Caco-2 (cell line): ENCODE measurements at regions not wholly inside any gene's neighbourhood (a gene's known extent, or its start where the extent isn't known, plus 50 kb on each side); places are given as distances from the start of the nearest gene placed in this dataset.
A peak's percentile ranks its signal among the peaks of the same experiment; 100 is the strongest.
"Not testable (repeated sequence)": the region's sequence is repeated elsewhere in the genome, so short reads cannot be mapped to it uniquely, and the experiment has no call there.

Experiments used
- BruUV-seq: library from RNA; stranded (reverse); fragments of 400-500 nt; replicated peaks from 2 replicates; lab custom pipeline; 2021; lab: Mats Ljungman, UMichigan
- CTCF ChIA-PET: fragments of 300-600 bp; sonication (Branson Sonifier 250); formaldehyde crosslinking; loops from one replicate; lab custom pipeline; 2022; ENCODE audit warnings: antibody characterized with exemption; lab: Charles Lee
- POLR2A ChIA-PET: fragments of 300-600 bp; sonication (Branson Sonifier 250); formaldehyde crosslinking; loops from one replicate; lab custom pipeline; 2022; ENCODE audit warnings: antibody characterized with exemption; lab: Charles Lee
- DNase-seq, 2 experiments: peaks; one replicate each; pipeline versions ENCODE4 v3.0.0 to v3.0.0-alpha.2; 2020 to 2022
- H3K27me3 ChIP-seq: replicated peaks from 2 replicates; pipeline ENCODE4 v1.6.0; 2011; ENCODE audit warnings: low read length; ENCODE audit not compliant: control insufficient read depth, insufficient read depth
- H3K36me3 ChIP-seq: 2 replicates; pipeline ENCODE4 v1.5.1; 2011; ENCODE audit warnings: low read length; ENCODE audit not compliant: control insufficient read depth, insufficient read depth
- H3K4me1 ChIP-seq: fragments of 250-450 bp; sonication (Bioruptor Pico); 2 replicates; pipeline ENCODE4 v1.5.1; 2020; ENCODE audit warnings: mild to moderate bottlenecking
- H3K4me3 ChIP-seq: 2 replicates; pipeline ENCODE4 v1.5.1; 2011; ENCODE audit warnings: low read depth, mild to moderate bottlenecking, control low read depth, low read length
- H3K9me3 ChIP-seq: fragments of 250-450 bp; sonication (Bioruptor Pico); 2 replicates; pipeline ENCODE4 v1.5.1; 2020; ENCODE audit warnings: mild to moderate bottlenecking, moderate library complexity
- H3K27ac Mint-ChIP-seq: one replicate; pipeline ENCODE4 v1.8.0; 2022; ENCODE audit warnings: mixed read lengths; ENCODE audit not compliant: unreplicated experiment
- H3K27me3 Mint-ChIP-seq: one replicate; pipeline ENCODE4 v1.8.0; 2022; ENCODE audit warnings: mixed read lengths; ENCODE audit not compliant: insufficient read depth, unreplicated experiment
- H3K36me3 Mint-ChIP-seq: one replicate; pipeline ENCODE4 v1.8.0; 2022; ENCODE audit warnings: mild to moderate bottlenecking, mixed read lengths; ENCODE audit not compliant: insufficient read depth, unreplicated experiment
- H3K4me1 Mint-ChIP-seq: one replicate; pipeline ENCODE4 v1.8.0; 2022; ENCODE audit warnings: low read depth, mixed read lengths; ENCODE audit not compliant: unreplicated experiment
- H3K4me3 Mint-ChIP-seq: one replicate; pipeline ENCODE4 v1.8.0; 2022; ENCODE audit warnings: mild to moderate bottlenecking, moderate library complexity, mixed read lengths; ENCODE audit not compliant: unreplicated experiment
- H3K9me3 Mint-ChIP-seq: one replicate; pipeline ENCODE4 v1.8.0; 2022; ENCODE audit warnings: mixed read lengths; ENCODE audit not compliant: unreplicated experiment
- intact Hi-C: fragments of 100-400 bp; cut with micrococcal nuclease; formaldehyde crosslinking; loops from one replicate; pipeline ENCODE4 v1.10.0; 2022; ENCODE audit not compliant: unreplicated experiment
- TF ChIP-seq, protein P1 (sequence below), 2 experiments: fragments of 200-600 bp in 1 of 2; IDR thresholded peaks; 1 replicate in 1 of 2; 2 replicates in 1 of 2; pipeline versions ENCODE4 v1.5.1 to v1.8.0; 2011 to 2022; ENCODE audit warnings: antibody characterized with exemption in 1 of 2, control low read depth in 1 of 2, inconsistent platforms in 1 of 2, low read depth in 1 of 2, low read length in 1 of 2, mild to moderate bottlenecking in 1 of 2, moderate library complexity in 1 of 2; ENCODE audit not compliant: insufficient read depth in 1 of 2, severe bottlenecking in 1 of 2, unreplicated experiment in 1 of 2

DNA sequence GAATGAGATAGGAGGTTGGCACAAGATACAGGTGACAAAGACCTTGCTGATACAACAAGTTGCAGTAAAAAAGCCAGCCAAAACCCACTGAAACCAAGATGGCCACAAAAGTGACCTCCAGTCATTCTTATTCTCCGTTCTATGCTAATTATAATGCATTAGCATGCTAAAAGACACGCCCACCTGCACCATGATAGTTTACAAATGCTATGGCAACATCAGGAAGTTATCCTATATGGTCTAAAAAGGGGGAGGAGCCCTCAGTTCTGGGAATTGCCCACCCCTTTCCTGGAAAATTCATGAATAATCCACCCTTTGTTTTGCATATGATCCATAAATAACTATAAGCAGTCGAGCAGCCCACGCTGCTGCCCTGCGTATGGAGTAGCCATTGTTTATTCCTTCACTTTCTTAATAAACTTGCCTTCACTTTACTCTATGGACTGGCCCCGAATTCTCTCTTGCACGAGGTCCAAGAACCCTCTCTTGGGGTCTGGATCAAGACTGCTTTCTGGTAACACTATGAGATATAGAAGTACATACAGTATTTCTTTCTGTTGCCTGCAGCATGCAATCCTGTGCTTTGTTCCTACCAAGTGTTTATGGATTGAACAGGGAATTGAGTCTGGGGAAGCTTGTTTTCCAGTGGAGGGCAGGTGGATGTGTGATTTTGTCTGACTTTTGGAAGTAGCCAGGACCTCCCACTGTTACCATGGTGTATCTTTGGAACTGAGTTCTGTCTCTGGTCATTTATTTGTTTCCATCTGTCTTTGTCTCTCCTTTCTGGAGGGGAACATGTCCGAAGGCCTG, 72.0 kb upstream of the TGM3 start:
- Histone ChIP-seq H3K4me3 (no peak overlapping the region), H3K9me3 (peaks cover 8% of the 10 kb centered on the region; the same call in 1 of the 2 replicates), H3K36me3 (no peaks in the 10 kb centered on the region), H3K4me1 (peaks cover 15% of the 10 kb centered on the region), H3K27me3 (no peaks in the 10 kb centered on the region)
- no peak overlapping the region for H3K4me3 Mint-ChIP-seq
- DNase-seq = no peak
- CTCF ChIA-PET = no interaction called here
- H3K36me3 Mint-ChIP-seq = no peaks in the 10 kb centered on the region
- H3K27ac Mint-ChIP-seq = no peak overlapping the region
- BruUV-seq = no TSS peak
- TF ChIP-seq, protein P1, sequence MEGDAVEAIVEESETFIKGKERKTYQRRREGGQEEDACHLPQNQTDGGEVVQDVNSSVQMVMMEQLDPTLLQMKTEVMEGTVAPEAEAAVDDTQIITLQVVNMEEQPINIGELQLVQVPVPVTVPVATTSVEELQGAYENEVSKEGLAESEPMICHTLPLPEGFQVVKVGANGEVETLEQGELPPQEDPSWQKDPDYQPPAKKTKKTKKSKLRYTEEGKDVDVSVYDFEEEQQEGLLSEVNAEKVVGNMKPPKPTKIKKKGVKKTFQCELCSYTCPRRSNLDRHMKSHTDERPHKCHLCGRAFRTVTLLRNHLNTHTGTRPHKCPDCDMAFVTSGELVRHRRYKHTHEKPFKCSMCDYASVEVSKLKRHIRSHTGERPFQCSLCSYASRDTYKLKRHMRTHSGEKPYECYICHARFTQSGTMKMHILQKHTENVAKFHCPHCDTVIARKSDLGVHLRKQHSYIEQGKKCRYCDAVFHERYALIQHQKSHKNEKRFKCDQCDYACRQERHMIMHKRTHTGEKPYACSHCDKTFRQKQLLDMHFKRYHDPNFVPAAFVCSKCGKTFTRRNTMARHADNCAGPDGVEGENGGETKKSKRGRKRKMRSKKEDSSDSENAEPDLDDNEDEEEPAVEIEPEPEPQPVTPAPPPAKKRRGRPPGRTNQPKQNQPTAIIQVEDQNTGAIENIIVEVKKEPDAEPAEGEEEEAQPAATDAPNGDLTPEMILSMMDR (IDR thresholded peaks at IDR 0.05; ENCODE audit: insufficient read depth in 1 of 2, low read depth in 1 of 2, low read length in 1 of 2, severe bottlenecking in 1 of 2, unreplicated experiment in 1 of 2) = no peak
- POLR2A ChIA-PET = no interaction called here
- peaks cover 3% of the 10 kb centered on the region for H3K27me3 Mint-ChIP-seq
- peaks cover 7% of the 10 kb centered on the region for H3K4me1 Mint-ChIP-seq
- peaks cover 15% of the 10 kb centered on the region for H3K9me3 Mint-ChIP-seq
- intact Hi-C loops = no loop called here

DNA sequence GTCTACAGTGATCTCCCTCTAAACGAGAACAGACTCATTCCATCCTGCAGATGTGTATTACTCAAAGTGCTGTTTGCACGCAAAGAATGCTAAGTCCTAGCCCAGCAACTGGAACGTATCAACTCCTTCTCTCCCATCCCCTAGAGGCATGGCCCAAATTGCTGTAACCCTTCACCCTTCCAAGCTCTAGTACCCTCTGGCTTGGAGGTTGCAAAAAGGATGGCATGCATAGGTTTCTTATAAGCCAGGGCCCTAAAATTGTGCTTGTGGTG, 71.5 kb upstream of the TGM3 start:
- Mint-ChIP-seq H3K9me3 (peaks cover 9% of the 10 kb centered on the region), H3K36me3 (no peaks in the 10 kb centered on the region), H3K27me3 (no peaks in the 10 kb centered on the region), H3K27ac (no peak overlapping the region), H3K4me3 (no peak overlapping the region), H3K4me1 (peaks cover 12% of the 10 kb centered on the region)
- no peak for DNase-seq
- POLR2A ChIA-PET = no interaction called here
- no peak overlapping the region for H3K4me3 ChIP-seq
- no peaks in the 10 kb centered on the region for H3K36me3 ChIP-seq
- H3K27me3 ChIP-seq = no peaks in the 10 kb centered on the region
- CTCF ChIA-PET = no interaction called here
- intact Hi-C loops = no loop called here
- H3K9me3 ChIP-seq = peaks cover 3% of the 10 kb centered on the region; the same call in 1 of the 2 replicates
- TF ChIP-seq, protein P1 (IDR thresholded peaks at IDR 0.05; ENCODE audit: insufficient read depth in 1 of 2, low read depth in 1 of 2, low read length in 1 of 2, severe bottlenecking in 1 of 2, unreplicated experiment in 1 of 2) = no peak
- H3K4me1 ChIP-seq = peaks cover 15% of the 10 kb centered on the region
- no TSS peak for BruUV-seq

DNA sequence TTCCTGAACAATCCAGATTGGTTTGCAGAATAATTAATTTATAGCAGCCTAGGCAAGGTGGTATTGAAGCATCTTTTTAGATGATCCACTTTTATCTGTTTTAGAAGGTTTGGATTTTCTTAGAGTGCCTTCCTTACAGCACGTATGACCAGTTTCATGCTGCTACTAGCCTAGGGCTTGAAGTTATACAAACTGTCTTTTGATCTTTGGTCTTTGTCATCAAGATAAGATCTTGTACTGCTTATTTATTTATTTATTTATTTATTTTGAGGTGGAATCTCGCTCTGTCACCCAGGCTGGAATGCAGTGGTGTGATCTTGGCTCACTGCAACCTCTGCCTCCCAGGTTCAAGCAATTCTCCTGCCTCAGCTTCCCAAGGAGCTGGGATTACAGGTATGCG, 68.5 kb upstream of the TGM3 start:
- peaks cover 15% of the 10 kb centered on the region for H3K4me1 Mint-ChIP-seq
- DNase-seq = peak in 1 of 2 experiments; percentile 22
- CTCF ChIA-PET, intact Hi-C loops, H3K36me3 Mint-ChIP-seq, H3K9me3 ChIP-seq, H3K4me3 Mint-ChIP-seq, H3K27ac Mint-ChIP-seq, H3K36me3 ChIP-seq, H3K4me3 ChIP-seq, POLR2A ChIA-PET, H3K27me3 Mint-ChIP-seq, H3K9me3 Mint-ChIP-seq, BruUV-seq, H3K27me3 ChIP-seq: not testable (repeated sequence)
- H3K4me1 ChIP-seq = peaks cover 18% of the 10 kb centered on the region
